ENCODE measurements at regions not wholly inside any gene's neighbourhood (a gene's known extent, or its start where the extent isn't known, plus 50 kb on each side); places are given as distances from the start of the nearest gene placed in this dataset.

DNA sequence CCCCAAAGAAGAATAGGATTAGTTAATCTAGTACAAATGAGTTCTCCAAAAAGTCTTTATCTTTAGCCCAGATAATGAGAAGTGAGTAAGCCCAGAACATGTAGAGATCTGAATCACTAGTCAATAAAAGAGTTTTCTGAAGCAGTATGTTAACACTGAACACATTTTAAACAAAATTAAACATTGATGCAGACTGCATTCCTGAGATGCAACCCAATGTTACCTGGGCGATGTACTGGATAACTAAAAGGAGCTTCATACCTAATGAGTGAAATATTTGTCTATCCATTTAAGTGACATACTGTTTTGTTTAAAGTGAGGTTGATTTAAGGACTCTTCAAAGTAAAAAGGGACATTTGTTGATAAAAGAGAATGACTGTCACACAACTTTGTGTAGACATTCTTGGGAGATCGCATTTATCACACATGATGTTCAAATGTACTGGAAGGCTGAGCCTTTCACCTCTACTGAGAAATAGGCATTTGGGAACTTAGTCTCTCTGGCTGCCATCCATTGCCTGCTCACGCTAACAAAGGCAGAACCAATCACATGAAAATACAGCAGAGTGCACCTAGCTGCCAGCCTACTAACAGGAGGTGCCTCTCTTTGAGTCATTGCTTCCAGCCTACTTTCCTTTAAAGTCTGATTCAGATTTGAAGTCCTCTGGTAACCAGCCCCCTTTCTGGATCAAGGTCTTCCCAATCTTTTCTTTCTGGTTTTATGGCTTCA, 287.7 kb downstream of the BTG1 start:
- TF ChIP-seq POLR2A (IDR thresholded peaks at IDR 0.05) = no peak
- no peak for TF ChIP-seq EP300 (IDR thresholded peaks at IDR 0.05; ENCODE audit: low read depth)
- TF ChIP-seq, protein P1, sequence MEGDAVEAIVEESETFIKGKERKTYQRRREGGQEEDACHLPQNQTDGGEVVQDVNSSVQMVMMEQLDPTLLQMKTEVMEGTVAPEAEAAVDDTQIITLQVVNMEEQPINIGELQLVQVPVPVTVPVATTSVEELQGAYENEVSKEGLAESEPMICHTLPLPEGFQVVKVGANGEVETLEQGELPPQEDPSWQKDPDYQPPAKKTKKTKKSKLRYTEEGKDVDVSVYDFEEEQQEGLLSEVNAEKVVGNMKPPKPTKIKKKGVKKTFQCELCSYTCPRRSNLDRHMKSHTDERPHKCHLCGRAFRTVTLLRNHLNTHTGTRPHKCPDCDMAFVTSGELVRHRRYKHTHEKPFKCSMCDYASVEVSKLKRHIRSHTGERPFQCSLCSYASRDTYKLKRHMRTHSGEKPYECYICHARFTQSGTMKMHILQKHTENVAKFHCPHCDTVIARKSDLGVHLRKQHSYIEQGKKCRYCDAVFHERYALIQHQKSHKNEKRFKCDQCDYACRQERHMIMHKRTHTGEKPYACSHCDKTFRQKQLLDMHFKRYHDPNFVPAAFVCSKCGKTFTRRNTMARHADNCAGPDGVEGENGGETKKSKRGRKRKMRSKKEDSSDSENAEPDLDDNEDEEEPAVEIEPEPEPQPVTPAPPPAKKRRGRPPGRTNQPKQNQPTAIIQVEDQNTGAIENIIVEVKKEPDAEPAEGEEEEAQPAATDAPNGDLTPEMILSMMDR (IDR thresholded peaks at IDR 0.05) = no peak
- no peak for TF ChIP-seq POLR2AphosphoS5 (IDR thresholded peaks at IDR 0.05)
- Histone ChIP-seq H3K27ac (no peak overlapping the region), H3K36me3 (no peaks in the 10 kb centered on the region), H3K9me3 (no peaks in the 10 kb centered on the region), H3K4me3 (no peak overlapping the region), H3K27me3 (no peaks in the 10 kb centered on the region), H3K4me1 (peaks cover 0 to 7% (median 5%) of the 10 kb centered on the region in 4 donors)
- no peak for DNase-seq
- intact Hi-C loops (cut with DNase I; ENCODE audit: low total_unique reads) (no loop called here), in situ Hi-C loops (cut with MboI; ENCODE audit: low pct_ligation_motif_present in 1 of 4, low pct_unique_long_range_greater_than_20kb in 1 of 4, low sequenced_read_pairs in 3 of 4) (no loop called here)
- WGBS, 2 donors (ENCODE audit: low coverage in 1 of 2) = 95 to 97% methylated on average over 3 of the region's 3 CpGs

DNA sequence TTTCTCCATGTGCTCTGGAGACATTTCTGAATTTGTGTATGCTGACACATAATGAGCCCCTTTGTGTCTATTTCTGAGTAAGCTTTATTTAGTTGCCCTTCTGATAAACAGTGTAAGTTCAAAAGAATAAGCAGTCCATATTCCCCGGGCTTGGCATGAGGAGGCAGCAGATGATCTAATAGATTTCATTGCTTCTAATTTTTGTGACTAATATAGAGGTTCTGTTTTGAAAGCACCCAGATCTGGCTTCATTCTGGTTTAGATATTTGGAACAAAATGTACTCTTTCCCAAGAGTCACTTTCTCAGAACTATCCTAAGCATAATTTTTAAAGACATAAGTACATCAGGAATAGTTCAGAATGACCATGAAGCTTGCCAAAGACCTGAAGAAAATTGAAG, 290.9 kb downstream of the BTG1 start:
- 0 to 19% methylated on average over 1 of the region's 1 CpG for WGBS, 2 donors (ENCODE audit: low coverage in 1 of 2)
- TF ChIP-seq, protein P1 (IDR thresholded peaks at IDR 0.05) = no peak
- peak in 2 of 3 donors; percentile 57 to 71 for TF ChIP-seq POLR2AphosphoS5 (IDR thresholded peaks at IDR 0.05)
- Histone ChIP-seq H3K4me3 (no peak overlapping the region), H3K36me3 (no peaks in the 10 kb centered on the region), H3K4me1 (peaks cover 0 to 7% (median 5%) of the 10 kb centered on the region in 4 donors), H3K27me3 (no peaks in the 10 kb centered on the region), H3K9me3 (no peaks in the 10 kb centered on the region), H3K27ac (peak overlapping the region in 3 of 4 donors; percentile 48 to 61 (median 54))
- in situ Hi-C loops (cut with MboI; ENCODE audit: low pct_ligation_motif_present in 1 of 4, low pct_unique_long_range_greater_than_20kb in 1 of 4, low sequenced_read_pairs in 3 of 4) = no loop called here
- DNase-seq = no peak
- intact Hi-C loops (cut with DNase I; ENCODE audit: low total_unique reads) = no loop called here

DNA sequence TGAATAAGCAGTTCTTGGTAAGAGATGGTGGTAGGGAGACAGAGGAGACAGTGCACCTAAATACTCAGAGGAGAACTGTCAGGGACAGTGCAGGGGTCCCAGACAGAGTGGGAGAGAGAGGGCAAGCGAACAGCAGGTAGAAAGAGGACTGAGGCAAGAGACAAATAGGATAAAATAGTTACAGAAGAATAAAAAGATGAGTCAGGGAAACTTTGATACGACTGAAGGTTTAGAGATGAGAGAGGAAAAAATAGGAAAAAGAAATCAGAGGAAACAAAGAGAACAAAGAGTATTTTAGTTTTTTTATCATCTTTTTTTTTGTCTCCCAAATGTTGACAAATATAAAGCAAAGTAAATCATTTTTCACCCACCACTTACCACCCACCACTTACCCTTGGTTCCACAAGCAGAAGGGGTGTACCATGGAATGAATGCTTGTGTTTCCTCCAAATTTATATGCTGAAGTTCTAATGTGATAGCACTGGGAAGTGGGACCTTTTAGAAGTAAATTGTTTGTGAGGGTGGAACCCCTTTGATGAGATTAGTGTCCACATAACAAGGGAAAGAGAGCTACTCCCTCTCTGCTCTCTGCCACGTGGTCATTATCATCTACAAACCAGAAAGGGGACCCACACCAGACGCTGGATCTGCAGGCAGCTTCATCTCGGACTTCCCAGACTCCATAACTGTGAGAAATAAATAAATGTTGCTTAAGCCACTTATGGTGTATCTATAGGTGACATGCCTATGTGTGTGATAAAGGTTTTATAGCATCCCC, 292.1 kb downstream of the BTG1 start:
- Histone ChIP-seq H3K27ac (peak overlapping the region in 1 of 4 donors; percentile 19), H3K27me3 (no peaks in the 10 kb centered on the region), H3K4me3 (no peak overlapping the region), H3K9me3 (no peaks in the 10 kb centered on the region), H3K4me1 (peaks cover 0 to 7% (median 5%) of the 10 kb centered on the region in 4 donors), H3K36me3 (no peaks in the 10 kb centered on the region)
- intact Hi-C loops (cut with DNase I; ENCODE audit: low total_unique reads) = no loop called here
- in situ Hi-C loops (cut with MboI; ENCODE audit: low pct_ligation_motif_present in 1 of 4, low pct_unique_long_range_greater_than_20kb in 1 of 4, low sequenced_read_pairs in 3 of 4) = no loop called here
- DNase-seq = no peak
- 74 to 89% methylated on average over 5 of the region's 5 CpGs for WGBS, 2 donors (ENCODE audit: low coverage in 1 of 2)
- TF ChIP-seq, protein P1 (IDR thresholded peaks at IDR 0.05) = no peak
- TF ChIP-seq EP300 (IDR thresholded peaks at IDR 0.05; ENCODE audit: low read depth) (no peak), POLR2A (IDR thresholded peaks at IDR 0.05) (no peak), POLR2AphosphoS5 (IDR thresholded peaks at IDR 0.05) (no peak)

DNA sequence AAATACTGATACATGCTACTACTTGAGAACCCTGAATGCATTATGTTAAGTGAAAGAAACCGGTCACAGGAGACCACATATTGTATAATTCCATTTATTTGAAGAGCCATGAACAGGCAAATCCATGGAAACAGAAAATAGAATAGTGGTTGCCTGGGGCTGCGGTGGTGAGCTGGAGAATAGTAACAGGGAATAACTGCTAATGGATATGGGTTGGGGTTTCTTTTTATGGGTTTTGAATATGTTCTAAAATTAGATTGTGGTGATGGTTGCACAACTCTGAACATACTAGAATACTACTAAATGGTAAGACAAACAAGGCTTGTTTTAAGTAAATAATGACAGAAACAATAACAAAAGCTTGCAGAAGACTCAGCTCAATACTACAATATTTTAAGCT, 293.0 kb downstream of the BTG1 start:
- H3K27me3 ChIP-seq = no peaks in the 10 kb centered on the region
- TF ChIP-seq POLR2A (IDR thresholded peaks at IDR 0.05) (no peak), EP300 (IDR thresholded peaks at IDR 0.05; ENCODE audit: low read depth) (no peak), POLR2AphosphoS5 (IDR thresholded peaks at IDR 0.05) (no peak)
- TF ChIP-seq, protein P1 (IDR thresholded peaks at IDR 0.05) = no peak
- peaks cover 0 to 7% (median 5%) of the 10 kb centered on the region in 4 donors for H3K4me1 ChIP-seq
- peak overlapping the region in 1 of 4 donors; percentile 23 for H3K27ac ChIP-seq
- intact Hi-C loops (cut with DNase I; ENCODE audit: low total_unique reads) (no loop called here), in situ Hi-C loops (cut with MboI; ENCODE audit: low pct_ligation_motif_present in 1 of 4, low pct_unique_long_range_greater_than_20kb in 1 of 4, low sequenced_read_pairs in 3 of 4) (no loop called here)
- DNase-seq = no peak
- WGBS, 2 donors (ENCODE audit: low coverage in 1 of 2) = 85 to 90% methylated on average over 2 of the region's 2 CpGs
- H3K4me3 ChIP-seq = no peak overlapping the region
- H3K9me3 ChIP-seq = no peaks in the 10 kb centered on the region
- no peaks in the 10 kb centered on the region for H3K36me3 ChIP-seq
